ENCODE measurements at regions not wholly inside any gene's neighbourhood (a gene's known extent, or its start where the extent isn't known, plus 50 kb on each side); places are given as distances from the start of the nearest gene placed in this dataset.
"Not testable (repeated sequence)": the region's sequence is repeated elsewhere in the genome, so short reads cannot be mapped to it uniquely, and the experiment has no call there.

DNA sequence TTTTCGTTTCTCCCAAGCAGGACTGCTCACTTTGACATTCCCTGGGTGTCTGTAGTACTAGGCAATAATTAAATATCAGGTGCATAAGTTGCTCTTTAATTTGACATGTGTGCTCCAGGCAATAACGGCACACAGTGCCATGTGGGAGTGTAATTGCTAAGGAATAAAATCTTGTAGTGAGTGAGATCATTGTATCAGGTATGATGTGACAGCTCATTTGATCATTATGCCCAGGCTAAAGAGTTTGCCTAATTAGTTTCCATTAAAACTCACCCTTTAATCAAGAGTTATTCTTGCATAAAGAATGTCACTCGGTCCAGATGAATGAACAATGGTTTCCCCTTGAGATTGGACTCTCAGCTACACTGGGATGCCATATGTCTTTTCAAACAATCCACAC, 220.0 kb downstream of the INSC start:
- DNase-seq (ENCODE audit: low read depth, low spot score) = no peak
- no peak for TF ChIP-seq FOXP2 (optimal IDR thresholded peaks at IDR 0.05; ENCODE audit: control extremely low read depth, extremely low read length, insufficient read depth)
- TF ChIP-seq EZH2 (IDR thresholded peaks at IDR 0.05) = no peak
- TF ChIP-seq POLR2AphosphoS5 (IDR thresholded peaks at IDR 0.05; ENCODE audit: borderline replicate concordance, low read depth, low read length) = no peak
- no peak overlapping the region for H3K27ac ChIP-seq

DNA sequence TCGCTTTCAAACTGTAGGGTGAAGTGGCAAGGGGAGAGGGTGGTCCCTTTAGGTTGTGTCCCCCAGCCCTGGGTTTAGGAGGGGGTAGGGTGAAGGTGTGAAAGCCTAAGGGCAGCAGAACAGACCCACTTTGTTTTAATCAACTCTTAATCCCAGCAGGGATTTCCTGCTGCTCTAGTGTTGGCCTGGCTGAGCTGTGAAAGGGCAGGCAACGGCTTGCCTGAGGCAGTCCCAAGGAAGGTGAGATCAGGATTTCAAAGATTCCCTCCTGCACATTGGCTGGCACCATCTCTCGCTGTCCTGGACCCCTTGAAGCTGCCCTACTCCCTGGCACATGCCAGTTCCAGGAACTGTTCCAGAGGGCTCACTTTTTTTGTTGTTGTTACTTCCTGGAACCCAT, 221.3 kb downstream of the INSC start:
- no peaks in the 10 kb centered on the region for H3K36me3 ChIP-seq (ENCODE audit: insufficient read depth, low read length)
- H3K9ac ChIP-seq (ENCODE audit: insufficient read length) = no peak overlapping the region
- H3K27ac ChIP-seq = no peak overlapping the region
- H3K4me3 ChIP-seq = no peak overlapping the region
- no peak for TF ChIP-seq EZH2 (IDR thresholded peaks at IDR 0.05)
- TF ChIP-seq POLR2AphosphoS5 (IDR thresholded peaks at IDR 0.05; ENCODE audit: borderline replicate concordance, low read depth, low read length) = no peak
- TF ChIP-seq FOXP2 (optimal IDR thresholded peaks at IDR 0.05; ENCODE audit: control extremely low read depth, extremely low read length, insufficient read depth) = no peak
- no peak for DNase-seq (ENCODE audit: low read depth, low spot score)
- H3K9me3 ChIP-seq (ENCODE audit: low read depth, low read length) = no peaks in the 10 kb centered on the region

More for the DNA sequence above, 220.0 kb downstream of the INSC start:
- Histone ChIP-seq H3K9ac (ENCODE audit: insufficient read length) (no peak overlapping the region), H3K36me3 (ENCODE audit: insufficient read depth, low read length) (no peaks in the 10 kb centered on the region), H3K9me3 (ENCODE audit: low read depth, low read length) (no peaks in the 10 kb centered on the region), H3K4me3 (no peak overlapping the region)

DNA sequence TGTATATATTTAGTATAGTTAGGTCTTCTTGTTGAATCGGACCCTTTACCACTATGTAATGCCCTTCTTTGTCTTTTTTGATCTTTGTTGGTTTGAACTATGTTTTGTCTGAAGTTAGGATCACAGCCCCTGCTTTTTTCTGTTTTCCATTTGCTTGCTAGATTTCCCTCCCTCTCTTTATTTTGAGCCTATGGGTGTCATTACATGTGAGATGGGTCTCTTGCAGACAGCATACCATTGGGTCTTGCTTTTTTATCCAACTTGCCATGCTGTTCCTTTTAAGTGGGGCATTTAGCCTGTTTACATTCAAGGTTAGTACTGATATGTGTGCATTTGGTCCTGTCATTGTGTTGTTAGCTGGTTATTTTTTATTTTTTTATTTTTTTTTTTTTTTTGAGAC, 224.6 kb downstream of the INSC start:
- TF ChIP-seq POLR2AphosphoS5 (IDR thresholded peaks at IDR 0.05; ENCODE audit: borderline replicate concordance, low read depth, low read length) (no peak), FOXP2 (optimal IDR thresholded peaks at IDR 0.05; ENCODE audit: control extremely low read depth, extremely low read length, insufficient read depth) (no peak), EZH2 (IDR thresholded peaks at IDR 0.05) (no peak)
- Histone ChIP-seq H3K36me3 (ENCODE audit: insufficient read depth, low read length) (no peaks in the 10 kb centered on the region), H3K4me3 (no peak overlapping the region), H3K9ac (ENCODE audit: insufficient read length) (no peak overlapping the region), H3K9me3 (ENCODE audit: low read depth, low read length) (no peaks in the 10 kb centered on the region), H3K27ac (no peak overlapping the region)
- DNase-seq (ENCODE audit: low read depth, low spot score) = no peak

DNA sequence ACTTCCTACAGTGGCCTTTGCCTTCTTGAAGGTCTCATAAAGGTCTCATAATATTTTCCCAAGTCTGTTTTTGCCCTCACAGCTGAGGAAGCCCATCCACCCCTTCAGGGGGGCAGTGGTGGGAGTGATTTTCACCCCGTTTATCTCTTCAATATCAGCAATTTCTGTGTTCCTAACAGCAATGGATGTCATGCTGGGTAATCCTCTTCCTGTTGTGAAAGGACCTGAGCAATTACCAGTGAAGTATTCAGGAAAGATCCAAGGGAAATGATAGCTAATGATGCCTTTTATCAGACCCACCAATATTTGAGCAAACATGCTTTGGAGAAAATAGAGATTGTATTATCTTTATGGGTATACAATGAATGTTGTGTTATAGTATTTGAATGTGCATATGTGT, 226.9 kb downstream of the INSC start:
- Histone ChIP-seq H3K36me3 (ENCODE audit: insufficient read depth, low read length) (no peaks in the 10 kb centered on the region), H3K9me3 (ENCODE audit: low read depth, low read length) (no peaks in the 10 kb centered on the region), H3K4me3 (no peak overlapping the region), H3K27ac (no peak overlapping the region), H3K9ac (ENCODE audit: insufficient read length) (no peak overlapping the region)
- no peak for DNase-seq (ENCODE audit: low read depth, low spot score)
- TF ChIP-seq POLR2AphosphoS5 (IDR thresholded peaks at IDR 0.05; ENCODE audit: borderline replicate concordance, low read depth, low read length) (no peak), EZH2 (IDR thresholded peaks at IDR 0.05) (no peak), FOXP2 (optimal IDR thresholded peaks at IDR 0.05; ENCODE audit: control extremely low read depth, extremely low read length, insufficient read depth) (no peak)

DNA sequence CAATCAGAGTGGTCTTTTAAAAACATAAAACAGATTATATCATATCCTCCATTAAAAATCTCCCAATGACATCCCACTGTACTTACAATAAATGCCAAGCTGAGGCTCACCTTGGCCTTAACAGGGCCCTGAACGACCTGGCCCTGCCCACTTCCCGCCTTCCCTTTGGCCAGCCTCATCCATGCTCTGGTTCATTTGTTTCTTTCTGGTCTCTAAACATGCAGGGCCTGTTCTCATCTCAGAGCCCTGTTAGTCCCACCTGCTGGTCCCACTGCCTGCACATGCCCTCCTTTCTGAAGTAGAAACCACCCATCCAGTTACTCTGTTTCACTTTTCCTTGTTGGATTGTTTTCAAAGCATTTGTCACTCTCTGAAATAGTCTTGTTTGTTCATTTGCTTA, 227.4 kb downstream of the INSC start:
- no peaks in the 10 kb centered on the region for H3K9me3 ChIP-seq (ENCODE audit: low read depth, low read length)
- TF ChIP-seq POLR2AphosphoS5 (IDR thresholded peaks at IDR 0.05; ENCODE audit: borderline replicate concordance, low read depth, low read length) (no peak), FOXP2 (optimal IDR thresholded peaks at IDR 0.05; ENCODE audit: control extremely low read depth, extremely low read length, insufficient read depth) (no peak), EZH2 (IDR thresholded peaks at IDR 0.05) (no peak)
- H3K9ac ChIP-seq (ENCODE audit: insufficient read length) = no peak overlapping the region
- no peak overlapping the region for H3K4me3 ChIP-seq
- no peak for DNase-seq (ENCODE audit: low read depth, low spot score)
- no peak overlapping the region for H3K27ac ChIP-seq
- no peaks in the 10 kb centered on the region for H3K36me3 ChIP-seq (ENCODE audit: insufficient read depth, low read length)

DNA sequence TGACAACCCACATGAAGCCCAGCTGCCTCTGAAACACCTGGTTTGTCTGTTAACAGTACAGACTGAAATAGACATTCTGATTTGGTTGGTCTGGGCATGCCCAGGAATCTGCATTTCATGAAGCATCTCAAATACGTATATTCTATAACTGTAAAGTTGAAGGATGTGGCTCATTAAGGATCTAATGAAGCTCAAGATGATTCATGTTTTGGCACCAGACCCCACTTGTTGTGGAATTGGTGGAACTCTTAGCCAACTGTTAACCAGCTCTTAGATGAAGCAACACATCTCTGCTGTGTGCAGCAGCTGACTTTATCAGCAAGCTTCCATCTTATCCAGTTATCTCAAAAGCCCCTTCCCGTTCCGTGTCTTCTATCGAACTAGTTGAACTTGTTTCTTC, 232.2 kb downstream of the INSC start:
- Histone ChIP-seq H3K36me3 (ENCODE audit: insufficient read depth, low read length) (no peaks in the 10 kb centered on the region), H3K27ac (no peak overlapping the region), H3K9ac (ENCODE audit: insufficient read length) (no peak overlapping the region), H3K9me3 (ENCODE audit: low read depth, low read length) (no peaks in the 10 kb centered on the region), H3K4me3 (no peak overlapping the region)
- DNase-seq (ENCODE audit: low read depth, low spot score) = no peak
- no peak for TF ChIP-seq EZH2 (IDR thresholded peaks at IDR 0.05)
- TF ChIP-seq POLR2AphosphoS5 (IDR thresholded peaks at IDR 0.05; ENCODE audit: borderline replicate concordance, low read depth, low read length) = no peak
- no peak for TF ChIP-seq FOXP2 (optimal IDR thresholded peaks at IDR 0.05; ENCODE audit: control extremely low read depth, extremely low read length, insufficient read depth)

DNA sequence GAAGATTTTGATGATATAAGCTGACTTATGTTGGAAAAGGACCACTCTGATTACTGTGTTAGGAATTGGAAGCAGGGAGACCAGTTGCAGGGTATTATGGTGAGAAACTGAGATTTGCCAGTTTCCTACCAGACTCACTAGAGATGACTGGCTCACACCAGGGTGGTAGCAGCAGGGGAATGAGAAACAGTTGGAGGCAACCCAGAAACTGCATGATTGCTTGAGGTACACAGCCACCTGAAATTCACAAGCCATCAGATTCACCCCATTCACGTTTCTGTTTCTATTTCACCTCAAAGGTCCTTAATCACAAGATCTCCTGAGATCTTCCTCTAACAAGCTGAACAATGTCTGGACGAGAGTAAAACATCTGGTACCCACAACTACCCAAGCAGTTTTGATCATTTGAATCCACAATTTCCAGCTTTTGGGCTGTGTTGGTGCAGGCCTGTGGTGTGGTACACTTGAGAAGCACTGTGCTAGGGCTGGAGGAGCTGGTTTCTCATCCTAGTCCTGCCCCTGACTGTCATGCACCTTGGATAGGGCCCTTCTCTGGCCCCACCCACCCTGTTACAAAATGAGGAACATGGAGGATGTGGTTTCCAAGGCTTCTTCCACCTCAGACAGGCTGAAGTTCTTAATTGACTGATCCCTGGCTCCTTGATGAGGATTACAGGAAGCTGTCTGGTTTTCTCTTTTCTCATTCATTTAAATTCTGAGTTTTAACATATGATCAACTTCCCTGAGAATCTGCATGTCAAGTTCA, 233.4 kb downstream of the INSC start:
- DNase-seq (ENCODE audit: low read depth, low spot score) = no peak
- H3K4me3 ChIP-seq = no peak overlapping the region
- no peak for TF ChIP-seq POLR2AphosphoS5 (IDR thresholded peaks at IDR 0.05; ENCODE audit: borderline replicate concordance, low read depth, low read length)
- TF ChIP-seq EZH2 (IDR thresholded peaks at IDR 0.05) = no peak
- TF ChIP-seq FOXP2 (optimal IDR thresholded peaks at IDR 0.05; ENCODE audit: control extremely low read depth, extremely low read length, insufficient read depth) = no peak

DNA sequence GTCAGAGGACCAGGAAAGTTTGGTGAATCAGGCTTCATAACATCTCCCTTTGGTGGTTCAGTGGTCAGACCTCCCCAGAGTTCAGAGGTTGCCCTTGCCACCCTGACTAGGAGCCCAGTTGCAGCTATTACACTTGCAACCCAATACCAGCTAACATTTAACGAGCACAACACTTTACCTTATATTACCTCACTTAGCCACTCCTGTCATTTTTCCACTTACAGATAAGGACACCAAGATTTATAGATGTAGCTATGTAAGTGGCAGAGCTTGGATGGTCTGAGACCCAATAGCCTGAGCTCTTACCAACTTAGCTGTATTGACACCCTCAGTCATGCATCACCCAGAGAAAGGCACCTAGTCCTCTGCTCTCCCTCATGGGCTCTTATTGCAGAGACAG, 234.7 kb downstream of the INSC start:
- Histone ChIP-seq H3K27ac (no peak overlapping the region), H3K9me3 (ENCODE audit: low read depth, low read length) (no peaks in the 10 kb centered on the region), H3K36me3 (ENCODE audit: insufficient read depth, low read length) (no peaks in the 10 kb centered on the region), H3K9ac (ENCODE audit: insufficient read length) (no peak overlapping the region), H3K4me3 (no peak overlapping the region)
- TF ChIP-seq FOXP2 (optimal IDR thresholded peaks at IDR 0.05; ENCODE audit: control extremely low read depth, extremely low read length, insufficient read depth) (no peak), POLR2AphosphoS5 (IDR thresholded peaks at IDR 0.05; ENCODE audit: borderline replicate concordance, low read depth, low read length) (no peak), EZH2 (IDR thresholded peaks at IDR 0.05) (no peak)
- DNase-seq (ENCODE audit: low read depth, low spot score) = no peak

More for the DNA sequence above, 233.4 kb downstream of the INSC start:
- Histone ChIP-seq H3K9ac (ENCODE audit: insufficient read length) (no peak overlapping the region), H3K27ac (no peak overlapping the region), H3K36me3 (ENCODE audit: insufficient read depth, low read length) (no peaks in the 10 kb centered on the region), H3K9me3 (ENCODE audit: low read depth, low read length) (no peaks in the 10 kb centered on the region)

DNA sequence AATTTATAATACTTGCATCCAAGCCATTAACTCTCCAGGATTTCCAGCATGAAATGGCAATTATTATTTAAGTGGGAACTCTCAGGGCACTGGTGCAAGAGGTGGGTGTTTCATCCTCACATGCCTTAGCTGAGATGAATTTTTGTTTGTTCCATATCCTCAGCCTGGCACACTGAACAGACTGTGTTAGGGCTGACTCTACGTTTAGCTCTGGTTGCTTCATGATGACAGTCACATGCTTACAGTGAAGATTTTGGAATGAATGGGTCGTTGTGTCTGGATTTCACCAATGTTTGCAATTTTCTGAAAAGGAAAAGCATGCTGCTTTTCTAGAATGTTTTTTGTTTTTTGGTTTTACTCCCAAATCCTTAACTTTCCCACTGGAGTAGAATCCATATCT, 246.6 kb downstream of the INSC start:
- no peak for DNase-seq (ENCODE audit: low read depth, low spot score)
- no peak for TF ChIP-seq POLR2AphosphoS5 (IDR thresholded peaks at IDR 0.05; ENCODE audit: borderline replicate concordance, low read depth, low read length)
- no peak for TF ChIP-seq EZH2 (IDR thresholded peaks at IDR 0.05)
- TF ChIP-seq FOXP2 (optimal IDR thresholded peaks at IDR 0.05; ENCODE audit: control extremely low read depth, extremely low read length, insufficient read depth) = no peak

DNA sequence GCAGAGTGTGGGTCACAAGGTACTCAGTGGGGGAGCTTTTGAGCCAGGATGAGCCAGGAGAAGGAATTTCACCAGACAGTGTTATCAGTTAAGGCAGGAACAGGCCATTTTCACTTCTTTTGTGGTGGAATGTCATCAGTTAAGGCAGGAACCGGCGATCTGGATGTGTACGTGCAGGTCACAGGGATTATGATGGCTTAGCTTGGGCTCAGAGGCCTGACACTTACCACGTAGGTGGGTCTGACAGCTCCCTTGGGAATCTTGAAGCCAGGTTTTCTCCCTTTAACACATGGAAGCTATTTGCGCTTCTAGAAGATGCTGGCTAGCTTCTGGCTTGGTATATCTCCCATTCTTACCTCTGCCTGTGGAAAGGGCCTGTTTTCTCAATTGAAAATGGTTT, 250.6 kb downstream of the INSC start:
- not testable (repeated sequence) for H3K9me3 ChIP-seq (ENCODE audit: low read depth, low read length); DNase-seq (ENCODE audit: low read depth, low spot score); H3K36me3 ChIP-seq (ENCODE audit: insufficient read depth, low read length); H3K4me3 ChIP-seq; H3K27ac ChIP-seq; H3K9ac ChIP-seq (ENCODE audit: insufficient read length)

More for the DNA sequence above, 246.6 kb downstream of the INSC start:
- Histone ChIP-seq H3K36me3 (ENCODE audit: insufficient read depth, low read length) (no peaks in the 10 kb centered on the region), H3K27ac (no peak overlapping the region), H3K9me3 (ENCODE audit: low read depth, low read length) (no peaks in the 10 kb centered on the region), H3K9ac (ENCODE audit: insufficient read length) (no peak overlapping the region), H3K4me3 (no peak overlapping the region)

All from SK-N-MC (cell line).